MCF 10A (cell line): ENCODE measurements at regions not wholly inside any gene's neighbourhood (a gene's known extent, or its start where the extent isn't known, plus 50 kb on each side); places are given as distances from the start of the nearest gene placed in this dataset.

ENCODE experiments used
- BruUV-seq: library from RNA; stranded (reverse); fragments of 400-500 nt; replicated peaks from 2 replicates; lab custom pipeline; 2021; lab: Mats Ljungman, UMichigan
- CTCF ChIA-PET: fragments of 300-600 bp; sonication (Branson Sonifier 250); formaldehyde crosslinking; extraction: SDS; loops from one replicate; lab custom pipeline; 2021; ENCODE audit warnings: antibody characterized with exemption, inconsistent platforms; lab: Yijun Ruan, JAX
- POLR2A ChIA-PET: fragments of 300-600, 350-650 bp; sonication (Branson Sonifier 250); formaldehyde crosslinking; extraction: SDS; loops from one replicate; lab custom pipeline; 2020; ENCODE audit warnings: antibody characterized with exemption, inconsistent platforms; lab: Yijun Ruan, JAX
- DNase-seq: peaks from one replicate; pipeline ENCODE4 v3.0.0-alpha.2; 2018; ENCODE audit not compliant: unreplicated experiment
- H3K27ac Mint-ChIP-seq: one replicate; pipeline ENCODE4 v1.8.0; 2022; ENCODE audit warnings: mild to moderate bottlenecking, low read depth, mixed read lengths; ENCODE audit not compliant: unreplicated experiment
- H3K27me3 Mint-ChIP-seq: one replicate; pipeline ENCODE4 v1.8.0; 2022; ENCODE audit warnings: mixed read lengths; ENCODE audit not compliant: insufficient read depth, unreplicated experiment
- H3K36me3 Mint-ChIP-seq: one replicate; pipeline ENCODE4 v1.8.0; 2022; ENCODE audit warnings: mild to moderate bottlenecking, moderate library complexity, mixed read lengths; ENCODE audit not compliant: insufficient read depth, unreplicated experiment
- H3K4me1 Mint-ChIP-seq: one replicate; pipeline ENCODE4 v1.8.0; 2022; ENCODE audit warnings: mixed read lengths; ENCODE audit not compliant: insufficient read depth, unreplicated experiment
- H3K4me3 Mint-ChIP-seq: one replicate; pipeline ENCODE4 v1.8.0; 2022; ENCODE audit warnings: mild to moderate bottlenecking, moderate library complexity, mixed read lengths; ENCODE audit not compliant: unreplicated experiment
- H3K9me3 Mint-ChIP-seq: one replicate; pipeline ENCODE4 v1.8.0; 2022; ENCODE audit warnings: mixed read lengths; ENCODE audit not compliant: unreplicated experiment
- intact Hi-C: fragments of 100-400 bp; cut with micrococcal nuclease; formaldehyde crosslinking; loops from 2 replicates; pipeline ENCODE4 v1.14.1; 2022
- TF ChIP-seq, protein P1 (sequence below): fragments of 200-600 bp; IDR thresholded peaks from one replicate; pipeline ENCODE4 v1.8.0; 2022; ENCODE audit warnings: antibody characterized with exemption, mild to moderate bottlenecking; ENCODE audit not compliant: unreplicated experiment

DNA sequence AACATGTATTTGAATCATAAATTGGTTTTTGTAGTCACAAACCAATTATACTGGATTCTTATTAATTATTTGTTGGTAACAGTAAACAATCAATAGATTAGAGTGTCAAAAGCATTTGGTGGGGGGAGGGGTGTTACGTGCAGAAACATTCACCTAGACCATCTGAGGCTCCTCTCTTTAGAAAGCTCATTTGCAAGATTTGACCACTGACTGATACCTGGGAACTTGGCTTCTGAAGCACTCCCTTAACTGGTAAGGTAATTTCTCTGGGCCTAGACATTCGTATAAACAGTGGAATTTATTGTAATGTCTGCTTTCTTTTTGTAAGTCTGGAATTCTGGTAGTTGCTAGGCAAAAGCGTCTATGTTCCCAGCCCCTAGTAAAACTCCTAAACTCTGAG lies 243.8 kb upstream of the GBE1 start:
- no peaks in the 10 kb centered on the region for H3K36me3 Mint-ChIP-seq
- no peak overlapping the region for H3K4me3 Mint-ChIP-seq
- ChIA-PET POLR2A (no interaction called here), CTCF (no interaction called here)
- no peak for DNase-seq
- H3K27ac Mint-ChIP-seq: no peak overlapping the region
- peaks cover 10% of the 10 kb centered on the region for H3K9me3 Mint-ChIP-seq
- intact Hi-C loops: no loop called here
- no TSS peak for BruUV-seq
- TF ChIP-seq, protein P1, sequence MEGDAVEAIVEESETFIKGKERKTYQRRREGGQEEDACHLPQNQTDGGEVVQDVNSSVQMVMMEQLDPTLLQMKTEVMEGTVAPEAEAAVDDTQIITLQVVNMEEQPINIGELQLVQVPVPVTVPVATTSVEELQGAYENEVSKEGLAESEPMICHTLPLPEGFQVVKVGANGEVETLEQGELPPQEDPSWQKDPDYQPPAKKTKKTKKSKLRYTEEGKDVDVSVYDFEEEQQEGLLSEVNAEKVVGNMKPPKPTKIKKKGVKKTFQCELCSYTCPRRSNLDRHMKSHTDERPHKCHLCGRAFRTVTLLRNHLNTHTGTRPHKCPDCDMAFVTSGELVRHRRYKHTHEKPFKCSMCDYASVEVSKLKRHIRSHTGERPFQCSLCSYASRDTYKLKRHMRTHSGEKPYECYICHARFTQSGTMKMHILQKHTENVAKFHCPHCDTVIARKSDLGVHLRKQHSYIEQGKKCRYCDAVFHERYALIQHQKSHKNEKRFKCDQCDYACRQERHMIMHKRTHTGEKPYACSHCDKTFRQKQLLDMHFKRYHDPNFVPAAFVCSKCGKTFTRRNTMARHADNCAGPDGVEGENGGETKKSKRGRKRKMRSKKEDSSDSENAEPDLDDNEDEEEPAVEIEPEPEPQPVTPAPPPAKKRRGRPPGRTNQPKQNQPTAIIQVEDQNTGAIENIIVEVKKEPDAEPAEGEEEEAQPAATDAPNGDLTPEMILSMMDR: no peak
- no peaks in the 10 kb centered on the region for H3K27me3 Mint-ChIP-seq
- H3K4me1 Mint-ChIP-seq: peaks cover 6% of the 10 kb centered on the region

DNA sequence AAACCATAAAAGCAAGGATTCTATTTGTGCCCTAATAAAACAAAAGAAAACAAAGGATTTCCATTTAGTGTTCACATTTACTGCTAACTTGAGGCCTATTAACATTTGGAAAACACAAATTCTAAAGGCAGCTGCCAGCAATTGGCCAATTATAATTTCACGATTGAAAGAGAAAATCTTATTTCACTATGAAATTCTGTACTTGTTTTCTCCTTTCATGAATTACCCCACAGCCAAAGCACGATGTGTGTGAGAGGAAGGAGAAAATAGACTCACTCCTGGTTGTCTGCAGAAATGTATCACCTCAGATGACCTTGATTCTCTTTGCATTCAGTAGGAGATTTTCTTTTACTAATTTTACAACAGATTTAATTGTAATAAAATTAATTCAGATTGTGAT lies 242.8 kb upstream of the GBE1 start:
- DNase-seq: no peak
- intact Hi-C loops: no loop called here
- TF ChIP-seq, protein P1: no peak
- Mint-ChIP-seq H3K27ac (no peak overlapping the region), H3K4me1 (peaks cover 6% of the 10 kb centered on the region), H3K9me3 (peaks cover 10% of the 10 kb centered on the region), H3K4me3 (no peak overlapping the region), H3K27me3 (no peaks in the 10 kb centered on the region), H3K36me3 (no peaks in the 10 kb centered on the region)
- POLR2A ChIA-PET: no interaction called here
- no TSS peak for BruUV-seq
- CTCF ChIA-PET: no interaction called here

DNA sequence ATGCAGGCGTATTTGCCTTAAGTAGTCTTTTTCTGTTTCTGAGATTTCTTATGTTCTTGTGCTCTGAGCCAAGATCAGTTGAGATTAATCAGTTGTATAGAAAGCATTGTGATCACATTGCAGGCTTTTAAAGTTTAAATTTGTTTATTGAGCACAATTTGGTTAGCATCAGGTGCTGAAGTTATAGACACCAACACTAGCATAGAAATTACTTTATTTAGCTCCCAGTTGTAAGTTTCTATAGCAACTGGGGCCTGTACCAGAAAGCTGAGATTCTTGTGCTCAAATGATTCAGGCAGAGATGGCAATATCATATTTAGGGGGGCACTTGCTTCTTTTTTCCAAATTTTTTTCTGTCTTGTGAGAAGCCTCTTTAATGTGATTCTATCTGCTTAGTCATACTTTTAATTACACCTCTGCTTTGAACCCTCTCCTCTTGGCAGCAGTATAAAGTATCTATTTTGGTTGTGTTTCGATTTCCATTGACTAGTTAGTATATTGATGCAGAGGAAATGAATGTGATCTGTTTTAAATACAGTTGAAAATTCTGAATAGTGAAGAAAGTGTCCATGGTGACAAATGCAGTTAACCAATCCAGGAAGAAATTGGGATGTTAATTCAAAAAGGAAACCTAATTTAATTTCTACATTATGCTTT lies 241.7 kb upstream of the GBE1 start:
- TF ChIP-seq, protein P1: no peak
- Mint-ChIP-seq H3K27ac (no peak overlapping the region), H3K9me3 (peaks cover 2% of the 10 kb centered on the region), H3K27me3 (no peaks in the 10 kb centered on the region), H3K36me3 (no peaks in the 10 kb centered on the region), H3K4me1 (peaks cover 6% of the 10 kb centered on the region), H3K4me3 (no peak overlapping the region)
- intact Hi-C loops: no loop called here
- no peak for DNase-seq
- no TSS peak for BruUV-seq
- CTCF ChIA-PET: interaction anchor here (1.0 kb wide), 1 partner anchor 12 kb away, joined by 4 read pairs; no protein-coding TSS in a partner anchor
- POLR2A ChIA-PET: no interaction called here

DNA sequence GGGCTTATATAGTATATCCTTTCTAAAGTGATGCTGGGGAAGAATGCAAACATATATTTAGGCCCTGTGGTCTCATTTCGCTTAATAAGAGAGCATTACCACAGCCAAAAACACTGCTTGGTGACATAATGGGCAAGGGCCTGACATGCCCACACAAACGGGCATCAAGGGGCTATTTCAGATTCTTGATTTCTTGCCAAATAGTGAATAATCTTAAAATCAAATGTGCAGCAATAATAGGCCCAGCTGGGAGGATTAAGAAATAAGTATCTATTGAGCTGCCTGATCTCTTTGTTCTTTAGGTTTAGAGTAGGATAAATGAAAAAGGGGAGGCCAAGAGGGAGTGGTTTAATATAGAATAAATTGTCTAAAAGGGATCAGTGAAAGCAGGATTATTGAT lies 241.0 kb upstream of the GBE1 start:
- H3K9me3 Mint-ChIP-seq: no peaks in the 10 kb centered on the region
- TF ChIP-seq, protein P1: no peak
- peaks cover 6% of the 10 kb centered on the region for H3K4me1 Mint-ChIP-seq
- ChIA-PET CTCF (interaction anchor here (0.7 to 1.0 kb wide), 2 partner anchors 12 to 73 kb away, joined by 3 to 4 read pairs; no protein-coding TSS in a partner anchor), POLR2A (no interaction called here)
- no TSS peak for BruUV-seq
- H3K4me3 Mint-ChIP-seq: no peak overlapping the region
- H3K27me3 Mint-ChIP-seq: no peaks in the 10 kb centered on the region
- no peak for DNase-seq
- intact Hi-C loops: no loop called here
- H3K27ac Mint-ChIP-seq: no peak overlapping the region
- no peaks in the 10 kb centered on the region for H3K36me3 Mint-ChIP-seq
